NCI-H82 (cell line): ENCODE measurements at regions not wholly inside any gene's neighbourhood (a gene's known extent, or its start where the extent isn't known, plus 50 kb on each side); places are given as distances from the start of the nearest gene placed in this dataset.
A peak's percentile ranks its signal among the peaks of the same experiment; 100 is the strongest.

Source experiments
- DNase-seq: peaks from one replicate; lab custom pipeline; 2025; lab: John Stamatoyannopoulos, UW

GRCh38 chr6:90977513-90977912 lies 390.6 kb upstream of the MAP3K7 start:
- DNase-seq, result no peak

DNA sequence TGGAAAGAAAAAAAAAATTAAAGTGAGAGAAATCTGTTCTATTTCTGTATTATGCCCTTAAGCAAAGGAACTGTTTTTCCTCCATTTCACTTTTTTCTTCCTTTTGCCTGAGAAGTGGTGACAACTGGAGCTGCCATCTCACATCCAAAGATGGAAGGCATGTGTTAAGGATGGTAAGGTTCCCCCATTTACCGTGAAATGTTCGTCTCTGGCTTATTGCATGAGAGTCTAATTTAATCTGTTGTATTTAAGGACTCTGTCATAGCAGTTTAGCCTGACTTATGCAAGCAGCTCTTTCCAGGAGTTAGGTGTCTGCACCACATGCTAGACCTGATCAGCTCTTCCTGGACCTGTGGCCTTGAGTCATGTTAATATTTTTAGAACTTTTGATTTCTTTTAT lies 389.5 kb upstream of the MAP3K7 start:
- no peak for DNase-seq

DNA sequence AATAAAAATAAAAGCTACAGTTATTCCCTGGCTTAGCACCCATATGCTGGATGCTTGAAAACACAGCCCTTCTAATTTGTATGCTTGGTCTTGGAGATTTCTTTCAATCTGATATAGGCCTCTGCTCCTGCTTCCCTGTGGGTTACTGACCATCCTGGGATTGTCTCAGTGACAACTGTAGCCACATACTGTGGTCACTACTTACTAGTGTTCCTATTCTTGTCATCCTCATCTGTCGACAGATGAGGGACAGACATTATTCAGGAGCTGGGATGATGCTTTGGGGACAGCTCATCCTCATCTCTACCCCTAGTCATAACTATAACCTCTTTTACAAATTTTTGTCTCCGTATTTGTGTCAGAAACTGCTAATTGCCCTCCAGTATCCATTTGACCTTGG lies 388.9 kb upstream of the MAP3K7 start:
- no peak for DNase-seq

DNA sequence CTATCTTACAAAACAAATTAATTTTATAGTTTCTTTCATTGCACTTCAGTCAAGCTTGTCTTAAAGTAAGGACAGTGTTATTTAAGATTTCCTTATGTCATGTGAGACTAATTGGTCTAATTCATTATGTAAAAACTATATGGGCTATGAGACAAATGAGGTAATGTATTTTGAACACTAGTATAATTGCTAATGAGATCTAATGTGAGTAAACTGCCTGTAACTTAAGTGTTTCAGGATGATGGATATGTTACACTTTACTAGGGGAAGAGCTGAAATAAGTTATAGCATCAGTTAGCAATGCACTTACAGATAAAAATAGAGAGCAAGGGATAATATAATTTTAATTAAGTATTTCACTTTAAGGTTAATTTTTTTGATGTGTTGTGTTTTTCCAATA lies 386.3 kb upstream of the MAP3K7 start:
- no peak for DNase-seq

DNA sequence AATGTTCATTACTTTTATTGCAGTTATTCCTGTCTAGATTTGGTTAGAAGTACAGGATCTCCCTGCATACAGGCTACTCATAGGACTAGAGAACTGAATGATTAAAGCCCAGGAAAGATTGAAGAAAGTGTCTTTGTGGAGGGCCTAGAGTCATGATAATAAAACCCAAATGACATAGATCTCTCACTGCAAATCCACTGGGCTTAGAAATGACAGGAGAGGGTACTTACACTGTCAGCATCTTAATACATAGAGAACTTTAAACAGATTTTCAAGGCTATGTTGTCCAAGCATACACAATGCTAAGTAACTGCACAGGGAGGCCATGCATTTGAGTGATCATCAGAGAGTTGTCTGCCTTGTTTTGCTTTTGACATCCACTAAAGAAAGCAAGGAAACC lies 383.8 kb upstream of the MAP3K7 start:
- no peak for DNase-seq

GRCh38 chr6:90967471-90967870 lies 380.6 kb upstream of the MAP3K7 start:
- DNase-seq, result no peak

- no peak for DNase-seq
These were observed 373.5 kb upstream of the MAP3K7 start for GRCh38 chr6:90960324-90960723.

DNA sequence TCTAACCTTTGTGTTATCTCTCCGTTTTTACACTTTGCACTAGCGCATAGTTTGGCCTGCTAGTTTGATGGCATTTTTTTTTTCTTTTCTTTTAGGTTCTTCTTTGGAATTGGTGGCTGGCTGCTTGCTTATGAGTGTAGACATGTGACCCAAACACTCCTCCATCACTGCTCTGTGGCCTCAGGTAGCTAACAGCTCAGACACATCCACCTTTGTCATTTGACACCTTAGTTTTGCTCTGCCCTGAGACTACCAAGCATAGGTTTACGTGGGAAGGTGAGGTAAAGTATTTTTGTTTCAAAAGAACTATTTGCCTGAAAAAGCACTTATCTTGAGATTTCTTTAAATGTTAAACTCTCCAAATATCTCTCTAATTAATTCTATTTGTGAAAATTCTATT lies 368.4 kb upstream of the MAP3K7 start:
- DNase-seq, result no peak

DNA sequence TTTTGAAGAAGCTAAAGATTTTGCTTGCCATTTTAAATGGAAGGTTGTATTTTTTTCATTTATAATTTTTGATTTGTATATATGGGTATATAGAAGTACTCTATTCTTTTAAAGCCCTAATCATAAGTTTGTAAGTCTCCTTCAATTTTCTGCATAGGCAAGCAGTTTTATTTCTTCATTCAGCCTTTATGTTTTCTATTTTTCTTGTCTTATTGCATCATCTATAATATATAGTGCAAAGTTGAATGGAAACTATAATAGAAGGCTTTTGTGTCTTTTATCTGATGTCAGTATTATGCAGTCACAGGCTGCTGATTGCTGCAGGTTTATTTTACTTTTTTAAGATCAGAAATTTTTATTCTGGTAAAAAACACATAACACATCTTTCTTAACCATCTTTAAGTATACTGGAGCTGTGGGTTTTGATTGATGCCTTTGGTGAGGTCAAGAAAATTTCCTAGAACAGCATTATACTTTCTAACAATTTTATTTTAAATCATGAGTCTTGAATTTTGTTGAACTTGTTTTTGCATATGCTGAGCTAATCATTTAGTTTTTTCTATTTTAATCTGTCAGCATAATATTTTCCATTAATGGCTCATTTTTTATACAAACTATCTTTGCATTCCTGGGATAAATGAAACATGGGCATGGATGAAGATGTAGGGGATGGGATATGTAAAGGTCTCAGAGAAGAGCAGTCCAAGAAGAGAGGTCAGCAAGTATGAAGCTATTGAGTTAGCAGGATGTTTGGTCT lies 366.7 kb upstream of the MAP3K7 start:
- DNase-seq, result no peak

- DNase-seq, result no peak
These were observed 365.3 kb upstream of the MAP3K7 start for GRCh38 chr6:90952176-90952575.

GRCh38 chr6:90948540-90948939 lies 361.7 kb upstream of the MAP3K7 start:
- DNase-seq, result no peak

GRCh38 chr6:90947184-90948064 lies 360.6 kb upstream of the MAP3K7 start:
- no peak for DNase-seq

- no peak for DNase-seq
These were observed 355.0 kb upstream of the MAP3K7 start for GRCh38 chr6:90941885-90942284.

GRCh38 chr6:90940812-90941481 lies 354.1 kb upstream of the MAP3K7 start:
- peak; percentile 61 for DNase-seq

DNA sequence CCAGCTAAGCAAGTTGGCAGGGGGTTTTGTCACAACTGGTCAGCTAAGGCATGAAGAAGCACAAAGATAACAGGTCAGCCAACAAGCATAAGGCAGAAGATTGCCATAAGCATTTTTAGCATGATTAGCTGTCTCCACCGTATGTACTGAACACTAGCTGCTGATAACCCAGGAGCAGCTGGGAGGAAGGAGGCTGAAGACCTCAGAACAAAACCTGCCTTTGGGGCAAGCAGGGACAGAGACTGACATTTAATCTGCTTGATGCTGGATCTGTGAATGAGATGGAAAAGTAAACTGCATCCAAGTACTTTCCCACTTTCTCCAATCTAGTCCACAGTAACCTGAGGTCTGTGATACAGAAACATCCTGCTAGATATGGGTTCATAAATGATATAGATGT lies 353.0 kb upstream of the MAP3K7 start:
- DNase-seq, result peak; percentile 5

DNA sequence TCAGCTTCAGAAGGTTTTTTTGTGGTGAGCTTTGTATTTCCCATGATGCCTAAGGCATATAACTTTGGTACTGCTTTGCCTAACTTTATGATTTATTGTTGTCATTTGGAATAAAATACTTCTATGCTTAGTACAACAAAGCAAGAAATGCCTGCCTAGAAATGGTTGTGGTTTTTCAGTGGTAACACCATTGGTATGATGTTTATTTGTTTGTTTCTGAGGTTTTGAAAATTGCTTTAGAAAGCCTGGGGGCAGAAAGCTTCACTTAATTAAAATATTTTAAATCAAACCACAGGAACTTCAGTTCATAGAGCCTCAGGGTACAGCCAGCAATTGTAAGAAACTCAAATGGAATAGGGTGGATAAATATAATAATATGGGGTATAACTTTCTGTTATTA lies 351.2 kb upstream of the MAP3K7 start:
- no peak for DNase-seq

- DNase-seq, result no peak
These were observed 349.4 kb upstream of the MAP3K7 start for GRCh38 chr6:90936286-90936685.

GRCh38 chr6:90934966-90935365 lies 348.1 kb upstream of the MAP3K7 start:
- DNase-seq, result no peak

DNA sequence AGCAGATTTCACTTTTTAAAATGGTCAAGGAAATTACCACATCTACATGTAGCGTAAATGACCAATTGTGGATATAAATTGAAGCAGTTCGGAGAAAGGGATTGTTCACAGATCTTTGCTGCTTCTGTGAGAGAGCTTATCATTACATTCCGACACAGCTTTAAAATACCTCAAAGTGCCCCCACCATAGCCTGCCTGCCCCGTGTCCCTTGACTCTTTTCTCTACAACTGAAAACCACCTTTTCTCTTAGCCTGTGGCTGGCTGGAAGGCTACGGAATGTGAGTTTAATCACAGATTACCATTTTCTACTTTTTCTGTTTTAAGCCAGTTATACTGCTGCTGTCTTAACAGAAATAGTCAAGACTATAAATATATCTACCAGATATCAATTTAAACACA lies 347.2 kb upstream of the MAP3K7 start:
- DNase-seq, result no peak

DNA sequence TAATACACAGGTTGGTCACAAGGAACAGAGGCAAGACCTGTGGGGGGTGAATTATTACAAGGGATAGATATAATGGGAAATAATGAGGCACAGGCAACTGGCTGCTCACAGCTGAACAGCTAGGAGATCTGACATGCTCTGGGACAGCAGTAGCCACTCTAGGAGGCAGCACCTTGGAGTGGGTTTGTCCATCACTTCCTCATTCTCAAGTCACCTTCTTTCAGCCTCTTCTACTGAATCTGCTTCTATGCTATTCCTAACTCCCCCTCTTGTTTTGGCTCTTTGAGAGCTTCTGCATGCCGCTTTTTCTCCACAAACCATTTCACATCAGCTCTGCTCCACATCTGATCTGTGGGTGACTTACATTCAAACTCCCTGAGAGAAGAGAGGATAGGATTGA lies 345.5 kb upstream of the MAP3K7 start:
- DNase-seq, result no peak

DNA sequence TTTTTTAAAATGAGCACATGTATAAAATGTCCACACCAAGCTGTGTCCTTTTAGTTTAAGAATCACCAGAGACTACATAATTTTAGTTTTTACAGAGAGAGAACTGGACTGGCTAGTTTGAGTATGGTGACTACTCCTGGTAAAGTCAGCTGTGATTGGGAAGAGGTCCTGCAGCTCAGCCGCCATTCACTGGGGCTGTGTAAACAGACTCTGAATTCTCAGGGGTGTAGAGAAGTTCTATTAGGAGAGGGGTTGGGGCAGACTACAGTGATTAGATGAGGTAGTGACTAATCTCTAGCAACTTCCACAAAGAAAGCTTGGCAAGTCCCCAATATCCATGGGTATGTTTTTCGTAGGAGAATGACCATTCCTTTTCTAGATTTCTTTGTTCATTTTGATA lies 341.2 kb upstream of the MAP3K7 start:
- no peak for DNase-seq

DNA sequence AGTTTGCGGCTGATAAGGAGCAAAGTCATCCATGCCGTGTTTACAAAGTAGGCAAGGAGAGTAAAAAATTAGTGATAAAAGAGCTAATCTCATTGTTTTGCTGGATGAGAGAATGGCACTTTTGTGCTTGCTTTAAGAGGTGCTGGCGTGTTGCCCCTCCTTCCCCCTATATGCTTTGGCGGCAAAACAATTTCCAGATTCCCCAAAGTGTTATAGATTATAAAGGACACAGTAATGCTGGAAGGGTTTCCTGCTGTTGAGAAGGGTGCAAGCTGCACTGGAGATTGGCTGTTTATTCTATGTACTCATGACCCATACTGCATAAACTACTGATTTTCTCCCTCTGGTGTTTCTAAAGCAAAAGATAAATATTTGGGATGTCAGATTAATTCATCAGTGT lies 338.9 kb upstream of the MAP3K7 start:
- DNase-seq, result no peak

- no peak for DNase-seq
These were observed 335.5 kb upstream of the MAP3K7 start for GRCh38 chr6:90922325-90922724.
